H9 (cell line): ENCODE measurements at regions not wholly inside any gene's neighbourhood (a gene's known extent, or its start where the extent isn't known, plus 50 kb on each side); places are given as distances from the start of the nearest gene placed in this dataset.

Experiments used
- DNase-seq: peaks from one replicate; pipeline ENCODE4 v3.0.0-alpha.2; 2017
- H2AFZ ChIP-seq: one replicate; pipeline ENCODE4 v1.6.1; 2013; ENCODE audit warnings: mild to moderate bottlenecking, low read length, control low read depth, moderate library complexity
- H2AK5ac ChIP-seq: 2 replicates; pipeline ENCODE4 v1.6.1; 2013; ENCODE audit warnings: low read length, control low read depth, mixed read lengths; ENCODE audit not compliant: insufficient read length
- H2BK120ac ChIP-seq: one replicate; pipeline ENCODE4 v1.6.1; 2013; ENCODE audit warnings: low read depth, mild to moderate bottlenecking, low read length, control low read depth, inconsistent platforms; ENCODE audit not compliant: poor library complexity, severe bottlenecking
- H2BK12ac ChIP-seq: 2 replicates; pipeline ENCODE4 v1.6.1; 2013; ENCODE audit warnings: low read length, control low read depth, mixed read lengths, low read depth; ENCODE audit not compliant: insufficient read length
- H2BK15ac ChIP-seq: 2 replicates; pipeline ENCODE4 v1.6.1; 2013; ENCODE audit warnings: low read depth, low read length, control low read depth
- H2BK20ac ChIP-seq: one replicate; pipeline ENCODE4 v1.6.1; 2013; ENCODE audit warnings: low read depth, mild to moderate bottlenecking, low read length, control low read depth, inconsistent platforms; ENCODE audit not compliant: poor library complexity, severe bottlenecking
- H2BK5ac ChIP-seq: 2 replicates; pipeline ENCODE4 v1.6.1; 2013; ENCODE audit warnings: low read length, control low read depth, mixed read lengths; ENCODE audit not compliant: insufficient read length
- H3K14ac ChIP-seq: 2 replicates; pipeline ENCODE4 v1.6.1; 2013; ENCODE audit warnings: low read length, control low read depth; ENCODE audit not compliant: insufficient read depth
- H3K18ac ChIP-seq: 2 replicates; pipeline ENCODE4 v1.6.1; 2013; ENCODE audit warnings: low read depth, mild to moderate bottlenecking, mixed read lengths, low read length, control low read depth; ENCODE audit not compliant: insufficient read length
- H3K23ac ChIP-seq: 2 replicates; pipeline ENCODE4 v1.6.1; 2013; ENCODE audit warnings: low read length, control low read depth, mixed read lengths, low read depth; ENCODE audit not compliant: insufficient read length
- H3K23me2 ChIP-seq: 2 replicates; pipeline ENCODE4 v1.6.1; 2013; ENCODE audit warnings: low read depth, mild to moderate bottlenecking, mixed read lengths, low read length, control low read depth; ENCODE audit not compliant: insufficient read length, poor library complexity, severe bottlenecking
- H3K27ac ChIP-seq: 2 replicates; pipeline ENCODE4 v1.5.1; 2013; ENCODE audit warnings: low read length, control low read depth, mixed read lengths, low read depth; ENCODE audit not compliant: insufficient read length
- H3K27me3 ChIP-seq: 2 replicates; pipeline ENCODE4 v1.6.1; 2013; ENCODE audit warnings: low read length, control low read depth, inconsistent platforms; ENCODE audit not compliant: insufficient read depth
- H3K4ac ChIP-seq: 2 replicates; pipeline ENCODE4 v1.6.1; 2013; ENCODE audit warnings: low read depth, mild to moderate bottlenecking, control low read depth, inconsistent platforms, low read length, moderate library complexity
- H3K4me1 ChIP-seq: 2 replicates; pipeline ENCODE4 v1.6.1; 2013; ENCODE audit warnings: low read length, control low read depth, inconsistent platforms; ENCODE audit not compliant: insufficient read depth
- H3K4me2 ChIP-seq: 2 replicates; pipeline ENCODE4 v1.6.1; 2013; ENCODE audit warnings: low read length, control low read depth, mixed read lengths; ENCODE audit not compliant: insufficient read length, insufficient read depth
- H3K56ac ChIP-seq: 2 replicates; pipeline ENCODE4 v1.6.1; 2013; ENCODE audit warnings: low read depth, mild to moderate bottlenecking, mixed read lengths, low read length, control low read depth; ENCODE audit not compliant: insufficient read length
- H3K79me1 ChIP-seq: 2 replicates; pipeline ENCODE4 v1.6.1; 2013; ENCODE audit warnings: low read depth, mild to moderate bottlenecking, moderate library complexity, low read length, control low read depth, inconsistent platforms; ENCODE audit not compliant: insufficient read depth, poor library complexity, severe bottlenecking
- H3K79me2 ChIP-seq: 2 replicates; pipeline ENCODE4 v1.6.1; 2013; ENCODE audit warnings: low read length, control low read depth, inconsistent platforms; ENCODE audit not compliant: insufficient read depth
- H3K9ac ChIP-seq: 2 replicates; pipeline ENCODE4 v1.6.1; 2013; ENCODE audit warnings: low read length, control low read depth, mixed read lengths; ENCODE audit not compliant: insufficient read length; ENCODE audit errors: extremely low read depth
- H3K9me3 ChIP-seq: one replicate; pipeline ENCODE4 v1.6.1; 2013; ENCODE audit warnings: low read depth, low read length, inconsistent platforms; ENCODE audit not compliant: control insufficient read depth
- H3T11ph ChIP-seq: one replicate; pipeline ENCODE4 v1.6.1; 2013; ENCODE audit warnings: mild to moderate bottlenecking, low read length, control low read depth, inconsistent platforms
- H4K20me1 ChIP-seq: one replicate; pipeline ENCODE4 v1.6.1; 2013; ENCODE audit not compliant: control insufficient read depth, insufficient read length, insufficient read depth
- H4K5ac ChIP-seq: 2 replicates; pipeline ENCODE4 v1.6.1; 2013; ENCODE audit warnings: low read depth, mild to moderate bottlenecking, mixed read lengths, low read length, control low read depth; ENCODE audit not compliant: insufficient read length
- H4K8ac ChIP-seq: replicated peaks from 2 replicates; pipeline ENCODE4 v1.6.1; 2013; ENCODE audit warnings: low read length, control low read depth, mixed read lengths, low read depth; ENCODE audit not compliant: insufficient read length
- H4K91ac ChIP-seq: 2 replicates; pipeline ENCODE4 v1.6.1; 2013; ENCODE audit warnings: low read depth, mild to moderate bottlenecking, moderate library complexity, mixed read lengths, low read length, control low read depth; ENCODE audit not compliant: insufficient read length
- H3K27ac Mint-ChIP-seq, 3 experiments: 2 replicates in 2 of 3; 3 replicates in 1 of 3; pipeline ENCODE4 v1.8.0; 2020 to 2021; ENCODE audit warnings: mixed read lengths in 3 of 3, mild to moderate bottlenecking in 1 of 3, moderate library complexity in 1 of 3
- H3K27me3 Mint-ChIP-seq: 2 replicates; pipeline ENCODE4 v1.8.0; 2021; ENCODE audit warnings: low read depth, mild to moderate bottlenecking, moderate library complexity, mixed read lengths
- H3K36me3 Mint-ChIP-seq, 3 experiments: 2 replicates in 2 of 3; 3 replicates in 1 of 3; pipeline ENCODE4 v1.8.0; 2020 to 2021; ENCODE audit warnings: low read depth in 3 of 3, mixed read lengths in 3 of 3; ENCODE audit not compliant: insufficient read depth in 1 of 3
- H3K4me1 Mint-ChIP-seq, 2 experiments: 2 replicates each; pipeline ENCODE4 v1.8.0; 2020; ENCODE audit warnings: mixed read lengths in 2 of 2
- H3K4me3 Mint-ChIP-seq, 2 experiments: 2 replicates in 1 of 2; 3 replicates in 1 of 2; pipeline ENCODE4 v1.8.0; 2020 to 2021; ENCODE audit warnings: mild to moderate bottlenecking in 2 of 2, mixed read lengths in 2 of 2, moderate library complexity in 1 of 2
- H3K9me3 Mint-ChIP-seq, 2 experiments: 2 replicates in 1 of 2; 3 replicates in 1 of 2; pipeline ENCODE4 v1.8.0; 2020; ENCODE audit warnings: mild to moderate bottlenecking in 2 of 2, mixed read lengths in 2 of 2, moderate library complexity in 1 of 2
- CTCF ChIP-seq: fragments of 200-600 bp; sonication (generic); conservative IDR thresholded peaks from 3 replicates; pipeline ENCODE4 v1.8.0; 2021; ENCODE audit warnings: antibody characterized with exemption, mild to moderate bottlenecking
- WGBS: extraction: QIAGEN DNeasy Blood & Tissue Kit; methylation state at CpG from one replicate; pipeline ENCODE4 v1.1.7; 2013; ENCODE audit warnings: missing lambda C conversion rate, low lambda C conversion rate, mixed read lengths; ENCODE audit not compliant: insufficient read length; ENCODE audit errors: extremely low coverage; 5-methylcytosine and 5-hydroxymethylcytosine counted together

GRCh38 chr1:164905869-164906268 is 346.9 kb downstream of the PBX1 start:
- Mint-ChIP-seq H3K4me3 (no peak overlapping the region), H3K36me3 (no peaks in the 10 kb centered on the region), H3K27ac (no peak overlapping the region), H3K27me3 (peaks cover 29% of the 10 kb centered on the region), H3K4me1 (peaks cover 14 to 23% of the 10 kb centered on the region in 2 experiments), H3K9me3 (no peaks in the 10 kb centered on the region)
- Histone ChIP-seq H2BK12ac (no peak overlapping the region), H3K79me2 (no peaks in the 10 kb centered on the region), H4K91ac (no peak overlapping the region), H3K56ac (no peak overlapping the region), H3K9ac (no peak overlapping the region), H2AFZ (no peak overlapping the region), H3K27me3 (no peaks in the 10 kb centered on the region; the same call in 1 of the 2 replicates), H3K27ac (no peak overlapping the region), H3K23me2 (no peaks in the 10 kb centered on the region), H3K79me1 (no peaks in the 10 kb centered on the region), H3K4me2 (no peak overlapping the region), H4K5ac (no peak overlapping the region), H4K20me1 (no peaks in the 10 kb centered on the region), H3K4ac (no peak overlapping the region), H2AK5ac (no peak overlapping the region), H3T11ph (no peak overlapping the region), H2BK20ac (no peak overlapping the region), H4K8ac (no peak overlapping the region), H3K9me3 (no peaks in the 10 kb centered on the region), H2BK15ac (no peak overlapping the region), H2BK5ac (no peak overlapping the region), H3K14ac (no peak overlapping the region), H3K18ac (no peak overlapping the region), H3K4me1 (0 out of 2 replicates have a peak, but pooled peaks cover 4% of the 10 kb centered on the region), H2BK120ac (no peak overlapping the region), H3K23ac (no peak overlapping the region)
- no peak for DNase-seq
- no peak for TF ChIP-seq CTCF
- WGBS = no CpG with 5 or more reads among the region's 9 CpGs
